ENCODE measurements at regions not wholly inside any gene's neighbourhood (a gene's known extent, or its start where the extent isn't known, plus 50 kb on each side); places are given as distances from the start of the nearest gene placed in this dataset.

DNA sequence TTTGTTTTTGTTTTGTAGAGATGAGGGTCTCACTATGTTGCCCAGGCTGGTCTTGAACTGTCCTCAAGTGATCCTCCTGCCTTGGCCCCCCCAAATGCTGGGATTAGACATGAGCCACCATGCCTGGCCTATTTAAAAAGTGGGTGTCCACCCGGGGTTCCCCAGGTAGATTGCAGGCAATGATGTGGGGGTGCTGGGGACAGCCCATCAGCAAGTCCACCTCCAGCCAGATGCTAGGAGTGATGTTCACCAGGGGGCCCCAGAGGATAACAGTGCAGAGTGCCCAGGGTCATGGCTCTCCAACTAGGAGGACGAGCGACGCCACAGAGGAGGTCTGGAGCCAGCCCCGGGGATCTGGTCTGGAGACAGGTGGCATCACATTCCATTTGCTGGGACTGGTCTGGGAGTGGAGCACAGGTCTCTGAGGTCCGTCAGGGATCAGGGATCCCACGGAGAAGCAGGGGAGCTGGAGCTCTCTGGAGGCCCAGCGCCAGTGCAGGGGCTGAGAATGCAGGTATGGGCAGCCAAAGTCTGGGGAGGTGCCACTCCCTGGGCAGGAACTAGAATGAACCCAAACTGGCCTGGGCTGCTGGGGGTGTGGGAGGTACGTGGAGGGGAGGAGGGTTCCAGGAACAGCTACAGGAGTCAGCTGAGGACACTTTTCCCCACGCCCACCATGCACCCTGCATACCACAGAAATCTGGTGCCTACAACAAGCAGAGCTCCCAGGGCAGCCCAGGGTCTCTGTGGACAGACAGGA, 51.2 kb upstream of the PCSK6 start:
- H3K36me3 ChIP-seq (ENCODE audit: control insufficient read depth, insufficient read depth, low read length) = no peaks in the 10 kb centered on the region
- H3K4me1 ChIP-seq (ENCODE audit: control insufficient read depth, extremely low read depth, insufficient read depth, low read length) = no peaks in the 10 kb centered on the region
- no peak overlapping the region for H3K9ac ChIP-seq (ENCODE audit: insufficient read depth, low read length)
- no peak overlapping the region for H3K27ac ChIP-seq (ENCODE audit: insufficient read depth, low read length)
- no peaks in the 10 kb centered on the region for H3K27me3 ChIP-seq (ENCODE audit: control insufficient read depth, insufficient read depth, low read length)
- no peak overlapping the region for H3K4me2 ChIP-seq (ENCODE audit: extremely low read depth, insufficient read depth, low read length)
- H4K20me1 ChIP-seq (ENCODE audit: control insufficient read depth, extremely low read depth, insufficient read depth, low read length) = no peaks in the 10 kb centered on the region
- H2AFZ ChIP-seq (ENCODE audit: low read length) = no peak overlapping the region
- H3K4me3 ChIP-seq (replicated peaks in 1 of 4; ENCODE audit: control extremely low read depth in 1 of 4, insufficient read depth in 1 of 4, low read depth in 3 of 4, low read length in 4 of 4) = no peak overlapping the region
- H3K9me3 ChIP-seq (ENCODE audit: control insufficient read depth, insufficient read depth, low read depth, low read length) = no peaks in the 10 kb centered on the region
- DNase-seq (ENCODE audit: low read depth in 2 of 2) = no peak
- H3K79me2 ChIP-seq (ENCODE audit: control insufficient read depth, insufficient read depth, low read length) = no peaks in the 10 kb centered on the region
- no peak for TF ChIP-seq EZH2 (IDR thresholded peaks at IDR 0.05; ENCODE audit: low read length, missing control alignments)
- TF ChIP-seq, protein P1, sequence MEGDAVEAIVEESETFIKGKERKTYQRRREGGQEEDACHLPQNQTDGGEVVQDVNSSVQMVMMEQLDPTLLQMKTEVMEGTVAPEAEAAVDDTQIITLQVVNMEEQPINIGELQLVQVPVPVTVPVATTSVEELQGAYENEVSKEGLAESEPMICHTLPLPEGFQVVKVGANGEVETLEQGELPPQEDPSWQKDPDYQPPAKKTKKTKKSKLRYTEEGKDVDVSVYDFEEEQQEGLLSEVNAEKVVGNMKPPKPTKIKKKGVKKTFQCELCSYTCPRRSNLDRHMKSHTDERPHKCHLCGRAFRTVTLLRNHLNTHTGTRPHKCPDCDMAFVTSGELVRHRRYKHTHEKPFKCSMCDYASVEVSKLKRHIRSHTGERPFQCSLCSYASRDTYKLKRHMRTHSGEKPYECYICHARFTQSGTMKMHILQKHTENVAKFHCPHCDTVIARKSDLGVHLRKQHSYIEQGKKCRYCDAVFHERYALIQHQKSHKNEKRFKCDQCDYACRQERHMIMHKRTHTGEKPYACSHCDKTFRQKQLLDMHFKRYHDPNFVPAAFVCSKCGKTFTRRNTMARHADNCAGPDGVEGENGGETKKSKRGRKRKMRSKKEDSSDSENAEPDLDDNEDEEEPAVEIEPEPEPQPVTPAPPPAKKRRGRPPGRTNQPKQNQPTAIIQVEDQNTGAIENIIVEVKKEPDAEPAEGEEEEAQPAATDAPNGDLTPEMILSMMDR (conservative IDR thresholded peaks at IDR 0.05 in 1 of 2, IDR thresholded peaks at IDR 0.05 in 1 of 2; ENCODE audit: low read depth in 1 of 2, low read length in 2 of 2) = no peak

DNA sequence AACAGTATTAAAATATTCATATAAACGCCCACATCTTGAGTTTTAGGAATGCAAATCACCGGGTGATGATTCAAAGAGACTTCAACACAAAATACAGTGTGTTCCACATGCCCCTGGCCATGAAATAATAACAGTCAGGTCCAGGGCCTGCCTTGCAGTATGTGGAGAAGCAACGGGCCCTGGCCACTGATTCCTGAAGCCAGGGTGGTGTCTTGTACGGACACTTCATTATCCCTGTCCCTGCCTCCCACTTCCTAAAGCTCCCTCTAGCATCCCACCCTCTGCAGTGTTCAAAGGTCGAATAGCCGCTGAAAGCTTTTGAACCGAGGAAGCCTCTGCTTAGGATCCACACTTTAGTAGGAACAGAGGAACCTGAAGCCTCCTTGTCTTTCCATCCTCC, 50.4 kb upstream of the PCSK6 start:
- Histone ChIP-seq H3K79me2 (ENCODE audit: control insufficient read depth, insufficient read depth, low read length) (no peaks in the 10 kb centered on the region), H3K36me3 (ENCODE audit: control insufficient read depth, insufficient read depth, low read length) (no peaks in the 10 kb centered on the region), H2AFZ (ENCODE audit: low read length) (no peak overlapping the region), H3K27me3 (ENCODE audit: control insufficient read depth, insufficient read depth, low read length) (no peaks in the 10 kb centered on the region), H3K27ac (ENCODE audit: insufficient read depth, low read length) (no peak overlapping the region), H3K4me1 (ENCODE audit: control insufficient read depth, extremely low read depth, insufficient read depth, low read length) (no peaks in the 10 kb centered on the region), H3K9me3 (ENCODE audit: control insufficient read depth, insufficient read depth, low read depth, low read length) (no peaks in the 10 kb centered on the region), H4K20me1 (ENCODE audit: control insufficient read depth, extremely low read depth, insufficient read depth, low read length) (no peaks in the 10 kb centered on the region), H3K9ac (ENCODE audit: insufficient read depth, low read length) (no peak overlapping the region), H3K4me2 (ENCODE audit: extremely low read depth, insufficient read depth, low read length) (no peak overlapping the region), H3K4me3 (replicated peaks in 1 of 4; ENCODE audit: control extremely low read depth in 1 of 4, insufficient read depth in 1 of 4, low read depth in 3 of 4, low read length in 4 of 4) (no peak overlapping the region)
- DNase-seq (ENCODE audit: low read depth in 2 of 2) = no peak
- TF ChIP-seq, protein P1 (conservative IDR thresholded peaks at IDR 0.05 in 1 of 2, IDR thresholded peaks at IDR 0.05 in 1 of 2; ENCODE audit: low read depth in 1 of 2, low read length in 2 of 2) = no peak
- TF ChIP-seq EZH2 (IDR thresholded peaks at IDR 0.05; ENCODE audit: low read length, missing control alignments) = no peak

DNA sequence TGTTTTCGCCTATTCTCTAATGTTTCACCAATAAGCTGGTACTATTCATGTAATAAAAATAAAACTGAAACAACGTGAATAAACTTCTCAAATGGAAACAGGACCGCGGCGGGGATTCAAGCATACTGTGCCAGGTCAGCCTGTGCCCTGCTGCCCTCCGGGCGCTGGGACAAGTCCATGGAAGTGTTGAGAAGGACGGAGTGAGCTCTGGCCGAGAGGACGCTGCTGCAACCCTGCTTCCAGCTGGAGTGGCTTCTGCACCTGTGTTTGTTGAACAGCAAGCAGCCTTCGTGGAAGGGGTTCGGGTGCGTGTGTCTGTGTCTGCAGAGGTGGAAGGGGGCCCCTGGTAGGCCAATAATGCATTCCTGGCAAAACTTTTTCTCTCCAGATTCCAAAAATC, 50.0 kb upstream of the PCSK6 start:
- H3K27ac ChIP-seq (ENCODE audit: insufficient read depth, low read length) = no peak overlapping the region
- no peak overlapping the region for H3K4me3 ChIP-seq (replicated peaks in 1 of 4; ENCODE audit: control extremely low read depth in 1 of 4, insufficient read depth in 1 of 4, low read depth in 3 of 4, low read length in 4 of 4)
- H4K20me1 ChIP-seq (ENCODE audit: control insufficient read depth, extremely low read depth, insufficient read depth, low read length) = no peaks in the 10 kb centered on the region
- no peak overlapping the region for H3K4me2 ChIP-seq (ENCODE audit: extremely low read depth, insufficient read depth, low read length)
- DNase-seq (ENCODE audit: low read depth in 2 of 2) = no peak
- no peaks in the 10 kb centered on the region for H3K27me3 ChIP-seq (ENCODE audit: control insufficient read depth, insufficient read depth, low read length)
- H3K9me3 ChIP-seq (ENCODE audit: control insufficient read depth, insufficient read depth, low read depth, low read length) = no peaks in the 10 kb centered on the region
- no peak overlapping the region for H3K9ac ChIP-seq (ENCODE audit: insufficient read depth, low read length)
- TF ChIP-seq, protein P1 (conservative IDR thresholded peaks at IDR 0.05 in 1 of 2, IDR thresholded peaks at IDR 0.05 in 1 of 2; ENCODE audit: low read depth in 1 of 2, low read length in 2 of 2) = no peak
- no peak for TF ChIP-seq EZH2 (IDR thresholded peaks at IDR 0.05; ENCODE audit: low read length, missing control alignments)
- H3K36me3 ChIP-seq (ENCODE audit: control insufficient read depth, insufficient read depth, low read length) = no peaks in the 10 kb centered on the region
- no peaks in the 10 kb centered on the region for H3K79me2 ChIP-seq (ENCODE audit: control insufficient read depth, insufficient read depth, low read length)
- no peaks in the 10 kb centered on the region for H3K4me1 ChIP-seq (ENCODE audit: control insufficient read depth, extremely low read depth, insufficient read depth, low read length)
- no peak overlapping the region for H2AFZ ChIP-seq (ENCODE audit: low read length)
